ENCODE measurements at regions not wholly inside any gene's neighbourhood (a gene's known extent, or its start where the extent isn't known, plus 50 kb on each side); places are given as distances from the start of the nearest gene placed in this dataset.

DNA sequence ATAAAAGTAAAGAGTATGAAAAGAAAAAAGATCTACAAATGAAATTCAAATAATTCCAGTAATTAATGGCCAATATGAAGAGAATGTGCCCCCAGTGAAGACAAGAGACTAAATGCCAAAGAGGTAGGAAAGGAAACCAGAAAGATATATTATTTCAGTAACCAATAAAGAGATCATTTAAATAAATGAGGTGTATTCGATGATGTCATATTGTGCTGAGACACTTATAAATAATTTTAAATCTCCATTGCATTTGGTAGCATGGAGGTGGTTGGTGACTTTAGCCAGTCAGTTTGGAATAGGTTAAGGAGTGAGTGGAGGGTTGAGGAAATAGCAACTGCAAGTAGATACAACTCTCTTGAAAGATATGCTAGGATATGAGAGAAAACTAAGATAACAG, 417.7 kb upstream of the PTGER4 start:
- no peak for TF ChIP-seq CTCF (IDR thresholded peaks at IDR 0.05; ENCODE audit: low read depth, low read length)
- TF ChIP-seq EZH2phosphoT487 (IDR thresholded peaks at IDR 0.05; ENCODE audit: low read depth), result no peak

Data from OCI-LY3 (cell line).